HG03432 (cell line): ENCODE measurements at regions not wholly inside any gene's neighbourhood (a gene's known extent, or its start where the extent isn't known, plus 50 kb on each side); places are given as distances from the start of the nearest gene placed in this dataset.

Experiments used
- ATAC-seq: cut with Tn5 transposase; IDR thresholded peaks from one replicate; pipeline ENCODE4 v1.9.1; 2021; ENCODE audit warnings: mild to moderate bottlenecking, moderate library complexity; ENCODE audit not compliant: unreplicated experiment

- ATAC-seq = no peak
These were observed 162.9 kb upstream of the DAB2 start for GRCh38 chr5:39587675-39588074.

- no peak for ATAC-seq
These were observed 161.4 kb upstream of the DAB2 start for GRCh38 chr5:39586185-39586584.

GRCh38 chr5:39584927-39585326, 160.1 kb upstream of the DAB2 start:
- no peak for ATAC-seq

- ATAC-seq = no peak
These were observed 156.1 kb upstream of the DAB2 start for GRCh38 chr5:39580702-39581453.

GRCh38 chr5:39579750-39580149, 155.0 kb upstream of the DAB2 start:
- ATAC-seq = no peak

GRCh38 chr5:39578887-39579497, 154.2 kb upstream of the DAB2 start:
- no peak for ATAC-seq

- no peak for ATAC-seq
These were observed 152.7 kb upstream of the DAB2 start for GRCh38 chr5:39577529-39577928.

GRCh38 chr5:39570403-39571027, 145.7 kb upstream of the DAB2 start:
- peak; percentile 72 for ATAC-seq

GRCh38 chr5:39569857-39570256, 145.1 kb upstream of the DAB2 start:
- ATAC-seq = no peak

GRCh38 chr5:39566891-39567290, 142.1 kb upstream of the DAB2 start:
- no peak for ATAC-seq

GRCh38 chr5:39566029-39566428, 141.2 kb upstream of the DAB2 start:
- no peak for ATAC-seq

- no peak for ATAC-seq
These were observed 136.6 kb upstream of the DAB2 start for GRCh38 chr5:39561421-39561820.

GRCh38 chr5:39560726-39561125, 135.9 kb upstream of the DAB2 start:
- ATAC-seq = no peak

GRCh38 chr5:39559923-39560322, 135.1 kb upstream of the DAB2 start:
- no peak for ATAC-seq

GRCh38 chr5:39558541-39558940, 133.8 kb upstream of the DAB2 start:
- ATAC-seq = no peak

- no peak for ATAC-seq
These were observed 131.0 kb upstream of the DAB2 start for GRCh38 chr5:39555788-39556187.

GRCh38 chr5:39547553-39548154, 122.9 kb upstream of the DAB2 start:
- ATAC-seq = no peak

GRCh38 chr5:39544941-39545340, 120.2 kb upstream of the DAB2 start:
- no peak for ATAC-seq

GRCh38 chr5:39543335-39543734, 118.6 kb upstream of the DAB2 start:
- ATAC-seq = no peak

GRCh38 chr5:39542511-39543285, 117.9 kb upstream of the DAB2 start:
- no peak for ATAC-seq

GRCh38 chr5:39541920-39542319, 117.1 kb upstream of the DAB2 start:
- no peak for ATAC-seq
